A549 (cell line): ENCODE measurements at regions not wholly inside any gene's neighbourhood (a gene's known extent, or its start where the extent isn't known, plus 50 kb on each side); places are given as distances from the start of the nearest gene placed in this dataset.

ENCODE experiments used
- ATAC-seq, 2 experiments: fragments of 200-7000 bp in 1 of 2; fragments of >200 bp in 1 of 2; cut with Nextera tagmentation in 1 of 2; cut with Tn5 transposase in 1 of 2; 3 replicates each; pipeline versions ENCODE4 v1.8.0 to v1.9.1; 2018 to 2020; ENCODE audit warnings: mild to moderate bottlenecking in 1 of 2, moderate library complexity in 1 of 2
- CTCF ChIA-PET: fragments of 300-600 bp; sonication (Branson Sonifier 250); formaldehyde crosslinking; extraction: SDS; loops from one replicate; lab custom pipeline; 2021; ENCODE audit warnings: antibody characterized with exemption, inconsistent platforms; lab: Yijun Ruan, JAX
- POLR2A ChIA-PET: fragments of 350-600 bp; formaldehyde crosslinking; extraction: SDS; loops from one replicate; lab custom pipeline; 2021; ENCODE audit warnings: antibody characterized with exemption, inconsistent platforms; lab: Yijun Ruan, JAX
- DNase-seq, 2 experiments: peaks; one replicate each; pipeline versions ENCODE4 v3.0.0 to v3.0.0-alpha.2; 2011 to 2016; ENCODE audit warnings: low read depth in 1 of 2, low spot score in 1 of 2
- FAIRE-seq: peaks from 2 replicates; lab custom pipeline; 2011; peaks lifted over from hg19 to GRCh38; lab: Jason Lieb, UNC
- H3K27ac ChIP-seq, 2 experiments: fragments of >200 bp; sonication (Bioruptor Twin); formaldehyde crosslinking; 3 replicates each; pipeline ENCODE4 v1.5.1; 2016 to 2017
- H3K4me1 ChIP-seq: fragments of >200 bp; sonication (Bioruptor Twin); formaldehyde crosslinking; 3 replicates; pipeline ENCODE4 v1.6.1; 2016
- H3K4me2 ChIP-seq: fragments of >200 bp; sonication (Bioruptor Twin); formaldehyde crosslinking; 3 replicates; pipeline ENCODE4 v1.6.1; 2016
- H3K4me3 ChIP-seq: fragments of >200 bp; sonication (Bioruptor Twin); formaldehyde crosslinking; 3 replicates; pipeline ENCODE4 v1.5.1; 2016
- H3K9me3 ChIP-seq: fragments of >200 bp; sonication (Bioruptor Twin); formaldehyde crosslinking; 3 replicates; pipeline ENCODE4 v1.6.1; 2016
- ATOH8 ChIP-seq: fragments of 250-450 bp; sonication (Bioruptor Pico); IDR thresholded peaks from 2 replicates; pipeline ENCODE4 v1.5.0; 2020; ENCODE audit warnings: low read depth, mild to moderate bottlenecking, moderate library complexity
- BHLHE40 ChIP-seq: IDR thresholded peaks from 2 replicates; pipeline ENCODE4 v1.6.1; 2012; ENCODE audit warnings: low read depth, low read length, inconsistent platforms
- CHD4 ChIP-seq: fragments of 200-600 bp; sonication (generic); IDR thresholded peaks from 2 replicates; pipeline ENCODE4 v1.6.1; 2016; ENCODE audit warnings: antibody characterized with exemption, mild to moderate bottlenecking, borderline replicate concordance
- ELK1 ChIP-seq: fragments of 150-350 bp; IDR thresholded peaks from 2 replicates; pipeline ENCODE4 v1.6.1; 2014; ENCODE audit warnings: low read depth, mild to moderate bottlenecking, low read length
- HDAC2 ChIP-seq: fragments of 200-600 bp; sonication (generic); IDR thresholded peaks from 2 replicates; pipeline ENCODE4 v1.6.1; 2016
- HEYL ChIP-seq: fragments of 250-450 bp; sonication (Bioruptor Pico); IDR thresholded peaks from 2 replicates; pipeline ENCODE4 v1.8.0; 2021; ENCODE audit warnings: mild to moderate bottlenecking, moderate library complexity
- JUNB ChIP-seq: fragments of >200 bp; sonication (Bioruptor Twin); formaldehyde crosslinking; IDR thresholded peaks from 2 replicates; pipeline ENCODE4 v1.6.1; 2016
- MAX ChIP-seq: IDR thresholded peaks from 2 replicates; pipeline ENCODE4 v1.6.1; 2012
- MYC ChIP-seq: IDR thresholded peaks from 2 replicates; pipeline ENCODE4 v1.6.1; 2012; ENCODE audit warnings: mild to moderate bottlenecking, inconsistent platforms, low read length, improper control_type of control experiment, borderline replicate concordance
- POLR2A ChIP-seq: IDR thresholded peaks from 2 replicates; pipeline ENCODE4 v1.6.1; 2012; ENCODE audit warnings: mild to moderate bottlenecking, low read length
- RCOR1 ChIP-seq: fragments of 150-350 bp; IDR thresholded peaks from 2 replicates; pipeline ENCODE4 v1.6.1; 2014; ENCODE audit warnings: antibody characterized with exemption, low read length, low read depth
- RFX5 ChIP-seq: fragments of 450-650 bp; IDR thresholded peaks from 2 replicates; pipeline ENCODE4 v1.7.1; 2014; ENCODE audit warnings: antibody characterized with exemption, mild to moderate bottlenecking, moderate library complexity
- SREBF2 ChIP-seq: fragments of 450-650 bp; IDR thresholded peaks from 2 replicates; pipeline ENCODE4 v1.6.1; 2014; ENCODE audit warnings: mild to moderate bottlenecking, moderate library complexity
- USF2 ChIP-seq: fragments of 450-650 bp; IDR thresholded peaks from 2 replicates; pipeline ENCODE4 v1.6.1; 2014; ENCODE audit warnings: antibody characterized with exemption
- ZFP36 ChIP-seq: fragments of 450-650 bp; IDR thresholded peaks from 2 replicates; pipeline ENCODE4 v1.6.1; 2014; ENCODE audit warnings: borderline replicate concordance; ENCODE audit not compliant: partially characterized antibody
- ZSCAN20 ChIP-seq: fragments of 250-450 bp; sonication (Bioruptor Pico); IDR thresholded peaks from 2 replicates; pipeline ENCODE4 v1.8.0; 2022; ENCODE audit warnings: mild to moderate bottlenecking, moderate library complexity
- WGBS: methylation state at CpG from one replicate; pipeline ENCODE4 v1.1.6; 2017; ENCODE audit errors: missing lambda C conversion rate; 5-methylcytosine and 5-hydroxymethylcytosine counted together
- TF ChIP-seq, protein P1 (sequence below): fragments of >200 bp; sonication (Bioruptor Twin); formaldehyde crosslinking; IDR thresholded peaks from 3 replicates; pipeline ENCODE4 v1.6.1; 2016

DNA sequence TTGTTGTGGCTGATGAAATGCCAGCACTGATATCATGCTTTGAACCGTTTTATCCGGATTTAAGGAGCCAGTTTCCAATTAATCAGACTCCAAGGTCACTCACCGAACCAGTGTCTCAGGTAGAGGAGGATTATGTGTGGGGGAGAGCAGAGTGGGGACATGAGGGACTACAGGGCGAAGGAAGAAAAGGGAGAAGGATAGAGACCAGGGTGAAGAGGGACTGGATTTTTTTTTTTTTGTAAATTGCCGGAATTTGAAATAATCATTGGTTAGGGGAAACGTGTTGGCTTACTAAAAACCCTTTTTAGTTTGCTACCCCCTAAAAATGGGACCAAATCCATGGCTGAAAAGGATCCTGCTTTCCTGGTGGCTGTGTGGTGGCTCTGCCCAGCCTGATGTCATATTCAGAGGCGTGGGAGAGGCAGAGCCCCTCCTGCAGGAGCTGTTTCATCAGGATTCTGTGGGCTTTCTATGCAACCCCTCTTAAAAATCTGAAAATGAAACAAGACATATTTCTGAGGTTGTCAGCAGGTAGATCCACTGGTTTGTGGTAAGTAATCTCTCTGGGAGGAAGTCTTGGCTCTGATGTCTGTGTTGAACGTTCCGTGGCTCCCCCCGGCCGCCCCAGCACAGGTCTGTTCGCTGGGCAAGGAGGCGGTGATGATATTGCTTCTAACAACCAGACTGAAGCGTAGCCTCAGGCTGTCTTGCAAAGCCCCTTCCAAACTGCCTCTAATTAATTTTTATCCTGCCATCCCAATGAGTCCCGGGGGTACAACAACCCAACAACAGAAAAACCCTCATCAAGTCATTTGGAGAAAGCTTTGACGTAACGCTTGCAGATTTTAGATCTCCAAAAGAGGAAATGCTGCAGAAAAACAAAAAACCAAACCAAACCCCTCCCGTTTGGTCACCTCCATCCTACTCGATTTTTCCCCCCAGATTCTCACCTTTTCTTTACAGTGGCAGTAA lies 143.0 kb upstream of the ZFHX3 start:
- ChIA-PET POLR2A (no interaction called here), CTCF (interaction anchor here (1.0 kb wide), 1 partner anchor 724 kb away, joined by 3 read pairs; no protein-coding TSS in a partner anchor)
- H3K4me3 ChIP-seq = no peak overlapping the region
- no peaks in the 10 kb centered on the region for H3K4me1 ChIP-seq
- TF ChIP-seq ELK1 (no peak), ATOH8 (CRISPR knock-in tag) (no peak), HDAC2 (no peak), JUNB (no peak), POLR2A (no peak), ZSCAN20 (no peak), MAX (no peak), ZFP36 (no peak)
- DNase-seq (no peak), FAIRE-seq (no peak), ATAC-seq (no peak)
- no peak overlapping the region for H3K4me2 ChIP-seq
- no peak overlapping the region for H3K27ac ChIP-seq
- 71% methylated on average over 19 of the region's 19 CpGs for WGBS
- no peaks in the 10 kb centered on the region for H3K9me3 ChIP-seq

GRCh38 chr16:73190256-73190655 lies 142.3 kb upstream of the ZFHX3 start:
- 82% methylated on average over 2 of the region's 2 CpGs for WGBS
- FAIRE-seq (no peak), DNase-seq (no peak), ATAC-seq (no peak)
- POLR2A ChIA-PET = no interaction called here
- no peaks in the 10 kb centered on the region for H3K4me1 ChIP-seq
- H3K27ac ChIP-seq = no peak overlapping the region
- no peaks in the 10 kb centered on the region for H3K9me3 ChIP-seq
- TF ChIP-seq BHLHE40 (no peak), HEYL (CRISPR knock-in tag) (no peak), MYC (no peak), RFX5 (no peak), MAX (no peak), CHD4 (no peak), HDAC2 (no peak), SREBF2 (no peak)
- TF ChIP-seq, protein P1, sequence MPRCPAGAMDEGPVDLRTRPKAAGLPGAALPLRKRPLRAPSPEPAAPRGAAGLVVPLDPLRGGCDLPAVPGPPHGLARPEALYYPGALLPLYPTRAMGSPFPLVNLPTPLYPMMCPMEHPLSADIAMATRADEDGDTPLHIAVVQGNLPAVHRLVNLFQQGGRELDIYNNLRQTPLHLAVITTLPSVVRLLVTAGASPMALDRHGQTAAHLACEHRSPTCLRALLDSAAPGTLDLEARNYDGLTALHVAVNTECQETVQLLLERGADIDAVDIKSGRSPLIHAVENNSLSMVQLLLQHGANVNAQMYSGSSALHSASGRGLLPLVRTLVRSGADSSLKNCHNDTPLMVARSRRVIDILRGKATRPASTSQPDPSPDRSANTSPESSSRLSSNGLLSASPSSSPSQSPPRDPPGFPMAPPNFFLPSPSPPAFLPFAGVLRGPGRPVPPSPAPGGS = no peak
- H3K4me2 ChIP-seq = no peak overlapping the region
- CTCF ChIA-PET = interaction anchor here (0.7 kb wide), 1 partner anchor 14 kb away, joined by 3 read pairs; no protein-coding TSS in a partner anchor
- H3K4me3 ChIP-seq = no peak overlapping the region

DNA sequence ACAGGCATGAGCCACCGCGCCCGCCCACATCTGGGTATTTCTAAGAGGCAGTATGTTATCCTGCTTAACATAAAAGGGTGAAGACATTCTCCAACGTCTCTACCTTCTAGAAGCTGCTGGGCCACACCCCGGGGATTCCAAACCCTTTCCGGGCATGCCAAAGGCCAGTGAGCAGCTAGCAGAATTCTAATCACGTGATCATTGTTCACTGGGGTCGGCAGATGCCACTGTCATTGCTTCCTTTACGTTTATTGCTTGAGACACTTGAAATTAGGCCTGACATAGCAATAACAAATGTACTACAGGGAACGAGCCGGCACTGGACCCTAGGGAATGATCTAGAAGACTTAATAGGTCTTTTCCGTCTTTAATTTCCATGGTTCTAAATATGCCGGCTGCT lies 141.2 kb upstream of the ZFHX3 start:
- ChIA-PET CTCF (no interaction called here), POLR2A (no interaction called here)
- no peaks in the 10 kb centered on the region for H3K4me1 ChIP-seq
- TF ChIP-seq HDAC2 (no peak), ATOH8 (CRISPR knock-in tag) (no peak), RCOR1 (no peak), USF2 (0 out of 2 replicates have a peak, but pooled peaks have one; percentile 7), BHLHE40 (no peak)
- no peak overlapping the region for H3K27ac ChIP-seq
- no peak overlapping the region for H3K4me3 ChIP-seq
- H3K9me3 ChIP-seq = no peaks in the 10 kb centered on the region
- no peak for FAIRE-seq
- ATAC-seq = no peak
- no peak for DNase-seq
- H3K4me2 ChIP-seq = no peak overlapping the region
- WGBS = 64% methylated on average over 13 of the region's 13 CpGs
